ENCODE measurements at regions not wholly inside any gene's neighbourhood (a gene's known extent, or its start where the extent isn't known, plus 50 kb on each side); places are given as distances from the start of the nearest gene placed in this dataset.

DNA sequence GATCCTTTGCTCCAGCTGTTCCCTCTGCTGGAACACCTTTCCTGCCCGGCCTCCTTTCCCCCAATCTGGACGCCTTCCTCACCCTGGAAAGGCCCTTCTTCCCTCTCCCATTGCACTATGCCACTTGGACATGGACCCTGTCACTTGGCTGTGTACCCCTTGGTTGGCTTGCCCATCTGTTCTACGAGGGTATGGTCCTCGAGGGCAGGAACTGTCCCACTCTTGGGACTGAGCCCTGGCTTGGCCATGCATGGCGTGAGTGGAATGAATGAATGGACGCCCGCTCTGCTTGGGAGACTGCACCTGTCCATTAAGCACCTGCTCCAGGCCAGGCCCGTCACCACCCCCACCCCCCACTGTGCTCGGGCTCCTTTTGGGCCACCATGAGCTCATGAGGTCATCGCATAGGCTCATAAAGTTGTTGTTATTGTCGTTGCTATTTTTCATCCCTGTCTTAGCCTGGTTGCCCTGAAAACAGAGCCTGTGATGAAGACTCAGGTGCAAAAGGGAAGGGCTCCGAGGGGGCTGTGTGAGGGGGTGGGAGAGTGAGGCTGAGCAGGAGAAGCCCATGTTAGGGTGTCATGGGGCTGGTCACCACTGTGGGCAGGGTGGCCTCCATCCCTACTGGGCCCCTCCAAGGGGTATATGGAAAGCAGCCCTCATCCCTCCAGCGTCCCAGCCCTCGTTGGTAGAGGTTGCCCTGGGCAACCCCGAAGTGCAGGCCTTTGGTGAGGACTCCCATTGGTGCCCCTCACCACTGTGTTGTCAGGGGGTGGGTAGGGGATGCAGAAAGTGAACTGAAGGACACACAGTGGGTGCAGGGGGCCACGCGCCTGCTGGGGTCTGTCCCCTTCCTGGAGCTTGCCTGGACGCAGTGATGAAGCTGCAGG lies 57.2 kb upstream of the IER5L start:
- TF ChIP-seq, protein P1, sequence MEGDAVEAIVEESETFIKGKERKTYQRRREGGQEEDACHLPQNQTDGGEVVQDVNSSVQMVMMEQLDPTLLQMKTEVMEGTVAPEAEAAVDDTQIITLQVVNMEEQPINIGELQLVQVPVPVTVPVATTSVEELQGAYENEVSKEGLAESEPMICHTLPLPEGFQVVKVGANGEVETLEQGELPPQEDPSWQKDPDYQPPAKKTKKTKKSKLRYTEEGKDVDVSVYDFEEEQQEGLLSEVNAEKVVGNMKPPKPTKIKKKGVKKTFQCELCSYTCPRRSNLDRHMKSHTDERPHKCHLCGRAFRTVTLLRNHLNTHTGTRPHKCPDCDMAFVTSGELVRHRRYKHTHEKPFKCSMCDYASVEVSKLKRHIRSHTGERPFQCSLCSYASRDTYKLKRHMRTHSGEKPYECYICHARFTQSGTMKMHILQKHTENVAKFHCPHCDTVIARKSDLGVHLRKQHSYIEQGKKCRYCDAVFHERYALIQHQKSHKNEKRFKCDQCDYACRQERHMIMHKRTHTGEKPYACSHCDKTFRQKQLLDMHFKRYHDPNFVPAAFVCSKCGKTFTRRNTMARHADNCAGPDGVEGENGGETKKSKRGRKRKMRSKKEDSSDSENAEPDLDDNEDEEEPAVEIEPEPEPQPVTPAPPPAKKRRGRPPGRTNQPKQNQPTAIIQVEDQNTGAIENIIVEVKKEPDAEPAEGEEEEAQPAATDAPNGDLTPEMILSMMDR (conservative IDR thresholded peaks at IDR 0.05 in 1 of 2, IDR thresholded peaks at IDR 0.05 in 1 of 2; ENCODE audit: low read depth in 1 of 2, low read length in 2 of 2), result no peak
- no peak for TF ChIP-seq EZH2 (IDR thresholded peaks at IDR 0.05; ENCODE audit: low read length, missing control alignments)

All from fibroblast of lung (primary cell).